ENCODE measurements at regions not wholly inside any gene's neighbourhood (a gene's known extent, or its start where the extent isn't known, plus 50 kb on each side); places are given as distances from the start of the nearest gene placed in this dataset.
A peak's percentile ranks its signal among the peaks of the same experiment; 100 is the strongest.

- Histone ChIP-seq H3K36me3 (no peaks in the 10 kb centered on the region), H3K9me3 (ENCODE audit: severe bottlenecking) (peaks cover 7% of the 10 kb centered on the region), H3K27ac (no peak overlapping the region), H3K4me3 (ENCODE audit: low read depth, low read length) (no peak overlapping the region), H3K27me3 (ENCODE audit: insufficient read depth, low read depth, severe bottlenecking) (no peaks in the 10 kb centered on the region)
- no peak for TF ChIP-seq CTCF (IDR thresholded peaks at IDR 0.05; ENCODE audit: low read depth, low read length)
- DNase-seq = no peak
These were observed 55.9 kb upstream of the LAPTM4A start for GRCh38 chr2:20107352-20107751.

- H3K4me3 ChIP-seq (ENCODE audit: low read depth, low read length) = no peak overlapping the region
- H3K36me3 ChIP-seq = no peaks in the 10 kb centered on the region
- H3K27ac ChIP-seq = no peak overlapping the region
- H3K27me3 ChIP-seq (ENCODE audit: insufficient read depth, low read depth, severe bottlenecking) = no peaks in the 10 kb centered on the region
- peak; percentile 41 for DNase-seq
- TF ChIP-seq CTCF (IDR thresholded peaks at IDR 0.05; ENCODE audit: low read depth, low read length) = no peak
- peaks cover 7% of the 10 kb centered on the region for H3K9me3 ChIP-seq (ENCODE audit: severe bottlenecking)
These were observed 55.3 kb upstream of the LAPTM4A start for GRCh38 chr2:20106746-20107145.

- Histone ChIP-seq H3K9me3 (ENCODE audit: severe bottlenecking) (peaks cover 3% of the 10 kb centered on the region), H3K27me3 (ENCODE audit: insufficient read depth, low read depth, severe bottlenecking) (no peaks in the 10 kb centered on the region), H3K36me3 (no peaks in the 10 kb centered on the region), H3K4me3 (ENCODE audit: low read depth, low read length) (no peak overlapping the region), H3K27ac (no peak overlapping the region)
- TF ChIP-seq CTCF (IDR thresholded peaks at IDR 0.05; ENCODE audit: low read depth, low read length) = no peak
- no peak for DNase-seq
These were observed 53.6 kb upstream of the LAPTM4A start for GRCh38 chr2:20104900-20105545.

GRCh38 chr2:20103530-20103929, 52.1 kb upstream of the LAPTM4A start:
- DNase-seq = peak; percentile 56
- peak; percentile 61 for TF ChIP-seq CTCF (IDR thresholded peaks at IDR 0.05; ENCODE audit: low read depth, low read length)
- Histone ChIP-seq H3K4me3 (ENCODE audit: low read depth, low read length) (no peak overlapping the region), H3K9me3 (ENCODE audit: severe bottlenecking) (peaks cover 3% of the 10 kb centered on the region), H3K27me3 (ENCODE audit: insufficient read depth, low read depth, severe bottlenecking) (no peaks in the 10 kb centered on the region), H3K36me3 (no peaks in the 10 kb centered on the region), H3K27ac (no peak overlapping the region)
